HG02763 (cell line): ENCODE measurements at regions not wholly inside any gene's neighbourhood (a gene's known extent, or its start where the extent isn't known, plus 50 kb on each side); places are given as distances from the start of the nearest gene placed in this dataset.
"Not testable (repeated sequence)": the region's sequence is repeated elsewhere in the genome, so short reads cannot be mapped to it uniquely, and the experiment has no call there.

ENCODE experiments used
- ATAC-seq: cut with Tn5 transposase; IDR thresholded peaks from one replicate; pipeline ENCODE4 v1.9.1; 2021; ENCODE audit warnings: mild to moderate bottlenecking, moderate library complexity; ENCODE audit not compliant: unreplicated experiment

DNA sequence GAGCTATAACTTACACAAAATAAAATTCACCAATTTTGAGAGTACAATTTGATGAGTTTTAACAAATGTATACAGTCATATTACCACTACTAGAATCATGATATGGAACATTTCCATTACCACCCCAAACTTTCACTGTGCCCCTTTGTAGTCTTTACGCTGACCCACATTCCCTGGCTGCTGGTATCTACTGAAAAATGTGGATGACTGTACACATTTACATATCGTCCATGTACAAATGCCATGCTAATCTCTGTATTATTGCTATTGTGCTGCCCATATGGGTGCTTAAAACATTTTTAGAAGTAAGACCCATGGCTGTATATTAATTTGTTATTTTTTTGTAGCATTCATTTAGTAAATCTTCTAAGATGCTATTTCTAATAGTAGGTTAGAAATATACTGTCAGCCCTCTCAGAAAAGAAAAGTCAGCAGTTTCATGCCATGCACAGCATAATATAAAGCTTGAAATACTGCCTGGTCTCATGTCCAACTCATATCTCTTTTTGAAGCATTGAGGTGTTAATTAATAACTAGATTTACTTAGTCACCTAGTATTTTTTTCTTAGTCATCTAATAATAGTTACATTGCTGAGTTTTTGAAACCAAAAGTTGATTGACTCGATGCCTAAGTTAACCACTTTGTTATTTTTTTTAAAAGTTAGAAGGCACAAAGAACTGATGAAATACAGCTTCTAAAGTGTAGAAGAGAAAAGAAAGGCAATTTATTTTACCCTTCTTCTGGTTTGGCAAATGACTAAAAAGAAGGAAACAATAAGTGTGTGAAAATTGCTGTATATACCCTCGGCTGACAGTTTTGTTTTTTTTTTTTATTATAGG, 188.3 kb upstream of the MEF2C start:
- ATAC-seq, result peak; percentile 85

GRCh38 chr5:89069591-89069990, 186.6 kb upstream of the MEF2C start:
- no peak for ATAC-seq

DNA sequence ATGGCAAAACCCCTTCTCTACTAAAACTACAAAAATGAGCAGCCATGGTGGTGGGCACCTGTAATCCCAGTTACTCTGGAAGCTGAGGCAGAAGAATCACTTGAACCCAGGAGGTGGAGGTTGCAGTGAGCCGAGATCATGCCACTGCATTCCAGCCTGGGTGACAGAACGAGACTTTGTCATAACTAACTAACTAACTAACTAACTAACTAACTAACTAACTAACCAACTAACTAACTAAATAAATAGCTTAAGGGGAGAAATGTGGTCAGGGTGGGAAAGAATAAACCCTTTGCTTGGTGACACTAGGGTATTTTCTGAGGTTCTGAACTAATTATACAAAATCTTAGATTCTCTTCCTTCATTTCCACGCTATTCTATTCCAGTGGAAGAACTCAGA, 184.4 kb upstream of the MEF2C start:
- no peak for ATAC-seq

DNA sequence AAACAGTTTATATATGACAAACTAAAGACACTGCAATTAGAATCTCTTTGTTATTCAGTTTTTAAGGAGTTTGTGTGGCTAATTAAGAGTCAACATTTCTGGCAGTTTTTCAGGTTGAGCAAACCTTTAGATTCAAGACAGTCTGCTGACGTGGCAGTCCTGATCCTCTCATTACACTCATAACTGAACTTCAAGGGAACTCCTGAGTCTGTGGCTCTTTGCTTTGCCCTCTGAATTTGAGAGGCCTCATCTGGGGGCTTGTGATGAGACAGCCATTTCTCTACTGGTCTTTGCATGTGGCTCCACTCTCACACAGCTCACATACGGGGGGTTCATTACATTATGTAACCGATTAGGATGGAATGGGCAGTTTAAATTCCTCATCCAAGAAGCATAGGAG, 182.9 kb upstream of the MEF2C start:
- peak; percentile 80 for ATAC-seq

DNA sequence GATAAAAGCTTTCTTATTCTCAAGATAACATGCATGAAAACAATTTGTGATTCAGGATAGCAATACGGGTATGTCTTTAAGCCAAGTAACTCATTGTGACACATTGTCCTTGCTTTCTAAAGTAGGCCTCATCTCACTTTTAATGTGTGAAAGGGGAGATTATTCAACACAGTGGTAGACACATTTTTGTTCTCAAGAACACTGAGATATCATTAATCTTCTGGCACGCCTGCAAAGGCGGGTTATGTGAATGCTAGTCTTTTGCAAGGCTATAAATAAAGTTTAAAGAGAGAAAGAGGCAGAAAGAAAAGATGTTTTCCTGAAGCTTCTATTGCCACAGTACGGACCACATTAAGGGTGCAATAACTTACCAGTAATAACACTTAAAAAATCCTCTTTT, 181.8 kb upstream of the MEF2C start:
- no peak for ATAC-seq

DNA sequence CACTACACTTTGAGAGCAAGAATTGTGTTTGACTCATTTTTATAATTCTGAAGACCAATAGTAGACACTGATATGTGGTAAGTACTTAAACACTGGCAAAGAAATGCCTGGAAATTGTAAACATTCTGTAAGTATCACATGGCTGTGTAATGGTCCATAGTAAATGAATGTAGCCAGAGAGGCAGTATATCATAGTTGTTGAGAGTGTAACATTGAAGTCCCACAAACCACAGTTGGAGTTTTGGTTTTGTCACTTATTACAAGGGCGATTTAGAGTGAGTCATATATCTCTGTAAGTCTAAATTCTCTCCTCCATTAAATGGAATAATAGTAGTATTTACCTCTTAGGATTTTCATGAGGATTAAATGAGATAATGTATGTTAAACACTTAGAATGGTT, 181.1 kb upstream of the MEF2C start:
- ATAC-seq, result peak; percentile 50

DNA sequence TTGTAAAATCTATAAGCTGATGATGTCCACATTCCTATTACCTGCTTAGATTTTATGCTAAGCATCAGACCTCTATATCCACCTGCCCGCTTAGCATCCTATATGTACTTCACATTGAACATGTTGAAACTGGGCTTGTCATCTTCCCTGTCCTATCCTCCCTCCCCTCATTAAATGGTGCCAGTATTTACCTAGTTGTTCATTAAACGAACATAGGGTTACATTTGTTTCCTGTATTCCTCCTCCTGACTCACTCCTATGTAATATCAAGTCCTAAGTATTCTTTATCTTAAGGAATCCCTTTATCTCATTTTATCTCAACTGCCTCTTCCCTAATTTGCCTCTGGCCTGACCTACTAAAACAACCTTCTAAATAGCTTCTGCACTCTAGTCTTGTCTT, 177.8 kb upstream of the MEF2C start:
- ATAC-seq, result no peak

DNA sequence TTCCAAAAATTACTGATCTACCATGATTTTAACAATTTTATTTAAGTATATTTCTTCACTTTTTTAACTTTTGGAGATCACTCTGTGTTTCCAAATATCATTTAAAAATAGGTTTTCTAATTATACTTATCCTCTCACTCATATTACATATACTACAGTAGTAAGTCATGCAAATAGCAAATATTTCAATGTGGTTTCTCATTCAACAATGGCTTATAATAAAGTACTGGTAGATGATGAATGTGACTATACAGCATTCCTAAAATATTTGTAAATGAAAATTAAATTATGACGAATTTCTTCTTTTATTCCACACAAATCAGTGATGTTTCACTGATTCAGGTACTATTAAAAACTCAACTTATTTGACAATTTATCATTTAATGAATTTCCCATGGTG, 176.3 kb upstream of the MEF2C start:
- no peak for ATAC-seq

GRCh38 chr5:89055695-89056085, 172.7 kb upstream of the MEF2C start:
- no peak for ATAC-seq

DNA sequence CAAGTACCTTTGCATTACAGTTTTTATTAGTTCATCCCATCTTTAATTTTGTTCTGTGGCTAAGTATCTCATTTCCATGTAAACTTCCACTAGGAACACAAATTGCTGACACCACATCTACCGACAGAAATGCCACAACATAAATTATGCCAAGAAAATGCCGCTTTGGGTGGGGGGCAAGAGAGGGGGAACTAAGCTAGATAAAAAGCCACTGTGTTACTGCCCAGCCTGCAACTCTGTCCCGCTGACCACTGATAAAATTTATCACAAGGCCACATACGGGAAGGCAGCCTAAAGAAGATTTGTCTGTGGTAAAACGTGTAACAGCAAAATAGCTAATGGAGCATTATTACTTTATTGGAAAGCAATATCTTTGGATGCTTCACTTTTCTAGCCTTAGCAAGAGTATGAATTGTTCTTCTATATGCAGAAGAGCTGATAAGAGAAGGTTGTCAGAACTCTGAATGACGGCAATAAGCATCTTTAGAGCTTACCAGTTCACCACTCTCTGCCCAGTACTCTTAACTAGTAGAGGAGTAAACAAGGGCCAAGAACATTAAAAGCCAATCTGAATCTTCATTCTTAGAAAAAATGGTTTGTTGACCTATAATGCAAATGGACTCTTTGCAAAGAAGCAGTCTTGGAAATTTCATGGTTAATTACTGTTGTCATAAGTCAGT, 172.2 kb upstream of the MEF2C start:
- ATAC-seq, result no peak

DNA sequence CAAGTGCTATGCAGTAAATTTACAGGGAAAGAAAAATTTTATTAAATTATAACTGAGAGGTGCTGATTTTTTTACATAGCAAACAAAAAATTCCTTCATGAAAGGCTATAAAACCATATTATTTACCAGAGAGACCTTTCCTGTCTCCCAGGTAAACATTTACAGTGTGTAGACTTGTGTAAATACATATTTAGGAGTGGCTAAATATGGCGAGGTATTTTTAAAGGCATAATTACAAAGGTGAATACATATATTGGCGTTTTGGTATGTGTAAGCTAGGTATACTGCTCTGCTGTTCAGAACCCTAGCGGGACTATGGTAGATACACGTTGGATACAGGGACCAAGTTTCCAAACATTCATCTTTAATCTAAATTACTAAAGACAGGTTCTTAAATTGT, 170.6 kb upstream of the MEF2C start:
- ATAC-seq, result no peak

DNA sequence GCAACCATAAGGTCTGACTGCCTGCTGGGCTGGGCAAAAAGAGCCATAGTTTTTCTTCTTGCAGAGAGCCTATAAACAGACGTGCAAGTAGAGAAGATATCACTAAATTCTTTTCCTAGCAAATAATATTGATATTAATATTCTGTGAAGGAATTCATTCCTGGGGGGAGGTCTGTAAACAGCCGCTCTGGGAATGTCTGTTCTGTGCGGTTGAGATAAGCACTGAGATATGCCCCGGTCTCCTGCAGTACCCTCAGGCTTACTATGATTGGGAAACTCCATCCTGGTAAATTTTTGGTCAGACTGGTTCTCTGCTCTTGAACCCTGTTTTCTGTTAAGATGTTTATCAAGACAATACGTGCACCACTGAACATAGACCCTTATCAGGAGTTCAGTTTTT, 167.1 kb upstream of the MEF2C start:
- not testable (repeated sequence) for ATAC-seq

GRCh38 chr5:89047571-89047970, 164.6 kb upstream of the MEF2C start:
- no peak for ATAC-seq

GRCh38 chr5:89045216-89045615, 162.2 kb upstream of the MEF2C start:
- no peak for ATAC-seq

DNA sequence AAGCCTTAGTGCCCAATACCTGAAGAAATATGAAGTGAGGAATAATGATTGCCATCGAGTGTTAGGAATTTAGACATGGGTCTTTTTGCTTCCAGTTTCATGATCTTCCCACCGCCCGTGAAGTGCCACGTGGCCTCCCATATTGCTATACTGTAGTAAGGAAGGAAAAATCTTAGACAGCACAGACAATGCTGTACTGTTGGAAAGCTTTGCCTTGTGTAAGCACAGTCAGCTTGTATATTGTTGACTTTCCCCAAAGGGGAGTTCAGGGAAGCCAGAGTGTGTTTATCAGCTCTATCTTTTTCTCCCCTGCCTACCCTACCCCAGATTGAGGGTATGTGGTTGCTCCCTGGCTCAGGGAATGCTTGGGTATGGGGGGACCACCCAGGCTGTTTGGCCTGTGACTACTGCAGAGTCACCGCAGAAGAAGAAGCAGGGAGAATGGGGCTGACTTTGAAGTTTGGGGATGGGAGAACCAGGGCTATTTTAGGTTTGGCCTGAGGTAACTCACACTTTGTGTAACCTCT, 161.8 kb upstream of the MEF2C start:
- ATAC-seq, result no peak

DNA sequence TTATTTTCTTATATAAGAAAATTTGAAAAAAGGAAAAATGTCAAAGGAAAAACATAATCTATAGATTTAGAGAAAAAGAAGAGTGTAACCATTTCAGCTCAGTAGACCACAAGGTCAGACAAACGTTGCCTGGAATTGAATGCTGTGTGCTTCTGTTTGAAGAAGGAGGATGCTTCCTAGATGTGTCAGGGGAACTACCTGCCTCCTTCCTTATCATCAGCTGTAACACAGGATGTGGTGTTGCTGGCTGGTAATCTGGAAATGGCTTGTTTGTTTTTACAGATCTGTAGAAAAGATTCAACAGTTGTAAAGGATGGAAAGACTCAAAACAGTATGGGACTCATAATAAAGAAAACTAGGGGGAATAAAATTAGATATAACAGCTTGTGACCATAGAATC, 160.7 kb upstream of the MEF2C start:
- ATAC-seq, result peak; percentile 75

- no peak for ATAC-seq
These were observed 159.8 kb upstream of the MEF2C start for GRCh38 chr5:89042746-89043145.

GRCh38 chr5:89041976-89042375, 159.0 kb upstream of the MEF2C start:
- ATAC-seq, result no peak

DNA sequence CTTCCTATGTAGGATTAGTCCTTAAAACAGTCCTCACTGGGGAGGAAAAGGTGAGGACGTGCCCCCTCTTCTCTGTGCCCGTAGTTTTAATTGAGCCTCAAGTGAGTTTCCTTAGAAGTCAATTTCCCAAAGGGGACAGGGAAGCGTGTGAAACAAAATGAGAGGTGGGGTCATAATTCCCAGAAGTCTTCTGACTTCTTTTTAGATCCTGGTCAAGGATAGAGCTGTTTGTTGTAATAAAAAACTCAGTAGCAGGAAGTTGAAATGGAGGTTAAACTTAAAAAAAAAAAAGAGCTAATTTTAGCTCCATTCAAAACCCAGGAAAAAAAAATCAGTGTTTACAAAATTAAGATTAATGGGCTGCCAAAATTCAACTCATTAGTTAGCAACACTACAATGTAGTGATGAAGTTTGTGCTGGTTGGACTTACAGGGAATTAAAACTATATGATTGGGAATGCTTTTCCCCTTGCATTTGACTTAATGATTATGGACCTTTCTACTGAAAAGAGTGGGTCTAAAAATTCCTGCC, 158.3 kb upstream of the MEF2C start:
- no peak for ATAC-seq

GRCh38 chr5:89036704-89037489, 153.9 kb upstream of the MEF2C start:
- no peak for ATAC-seq

DNA sequence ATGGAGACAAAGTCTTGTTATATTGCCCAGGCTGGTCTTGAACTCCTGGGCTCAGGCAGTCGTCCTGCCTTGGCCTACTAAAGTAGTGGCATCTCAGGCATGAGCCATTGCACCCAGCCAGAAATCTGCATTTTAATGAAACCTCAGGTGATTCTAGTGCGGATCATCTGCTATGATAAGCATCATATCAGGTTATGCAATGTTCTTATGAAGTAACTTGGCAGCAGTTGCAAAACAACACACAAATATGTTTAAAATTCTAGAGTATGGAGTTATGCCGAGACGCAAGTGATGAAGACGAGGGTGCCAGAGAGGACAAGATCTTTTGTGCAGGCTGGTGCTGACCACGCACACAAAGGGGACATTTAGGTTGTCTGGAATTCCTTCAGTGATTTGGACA, 153.2 kb upstream of the MEF2C start:
- ATAC-seq, result no peak
